ENCODE measurements at regions not wholly inside any gene's neighbourhood (a gene's known extent, or its start where the extent isn't known, plus 50 kb on each side); places are given as distances from the start of the nearest gene placed in this dataset.

DNA sequence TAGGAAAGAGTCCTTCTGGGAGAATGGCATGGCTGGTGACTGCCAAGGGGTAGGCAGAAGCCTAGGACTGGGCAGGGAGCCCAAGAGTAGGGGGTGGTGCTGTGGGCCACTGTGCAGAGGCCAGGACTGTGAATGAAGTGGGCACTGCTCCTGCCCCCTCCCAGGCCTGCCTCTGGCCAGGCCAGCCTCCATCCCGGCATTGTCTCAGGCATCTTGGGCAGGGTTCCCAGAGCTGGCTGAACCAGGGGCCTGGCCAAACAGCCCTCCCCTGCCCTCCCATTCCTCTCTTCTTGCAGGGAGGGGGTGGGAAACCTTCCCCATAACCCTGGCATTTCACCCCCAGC, 81.6 kb downstream of the MRPL14 start:
- TF ChIP-seq RBFOX2 (IDR thresholded peaks at IDR 0.05; ENCODE audit: low read depth, low read length) (no peak), SIN3A (IDR thresholded peaks at IDR 0.05; ENCODE audit: borderline replicate concordance in 2 of 2, control insufficient read depth in 1 of 2, low read depth in 2 of 2, low read length in 2 of 2) (no peak), ZNF165 (CRISPR knock-in tag; IDR thresholded peaks at IDR 0.05; ENCODE audit: borderline replicate concordance) (no peak), NFYB (IDR thresholded peaks at IDR 0.05; ENCODE audit: extremely low read depth, insufficient read length) (no peak), USF2 (CRISPR knock-in tag; IDR thresholded peaks at IDR 0.05) (no peak), CREB1 (IDR thresholded peaks at IDR 0.05) (no peak), CREB1 (CRISPR knock-in tag; IDR thresholded peaks at IDR 0.05) (no peak), CTCF (IDR thresholded peaks at IDR 0.05 in 2 of 3, conservative IDR thresholded peaks at IDR 0.05 in 1 of 3; ENCODE audit: insufficient read depth in 2 of 3, low read depth in 1 of 3, low read length in 3 of 3) (no peak), SMAD1 (IDR thresholded peaks at IDR 0.05; ENCODE audit: low read depth, low read length, partially characterized antibody) (no peak), ZNF274 (IDR thresholded peaks at IDR 0.05; ENCODE audit: borderline replicate concordance, low read depth, low read length) (no peak), MEF2A (IDR thresholded peaks at IDR 0.05; ENCODE audit: control insufficient read depth, low read depth, low read length) (no peak), EP300 (IDR thresholded peaks at IDR 0.05; ENCODE audit: low read length) (no peak), BRF1 (IDR thresholded peaks at IDR 0.05; ENCODE audit: borderline replicate concordance, extremely low read depth, insufficient read length) (no peak), HNRNPK (IDR thresholded peaks at IDR 0.05; ENCODE audit: low read depth, low read length, poor library complexity, severe bottlenecking) (no peak)
- TF ChIP-seq, protein P1, sequence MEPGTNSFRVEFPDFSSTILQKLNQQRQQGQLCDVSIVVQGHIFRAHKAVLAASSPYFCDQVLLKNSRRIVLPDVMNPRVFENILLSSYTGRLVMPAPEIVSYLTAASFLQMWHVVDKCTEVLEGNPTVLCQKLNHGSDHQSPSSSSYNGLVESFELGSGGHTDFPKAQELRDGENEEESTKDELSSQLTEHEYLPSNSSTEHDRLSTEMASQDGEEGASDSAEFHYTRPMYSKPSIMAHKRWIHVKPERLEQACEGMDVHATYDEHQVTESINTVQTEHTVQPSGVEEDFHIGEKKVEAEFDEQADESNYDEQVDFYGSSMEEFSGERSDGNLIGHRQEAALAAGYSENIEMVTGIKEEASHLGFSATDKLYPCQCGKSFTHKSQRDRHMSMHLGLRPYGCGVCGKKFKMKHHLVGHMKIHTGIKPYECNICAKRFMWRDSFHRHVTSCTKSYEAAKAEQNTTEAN (CRISPR knock-in tag; IDR thresholded peaks at IDR 0.05) = no peak

Measured in K562 (cell line).